Epithelial cell of proximal tubule (primary cell): ENCODE measurements at regions not wholly inside any gene's neighbourhood (a gene's known extent, or its start where the extent isn't known, plus 50 kb on each side); places are given as distances from the start of the nearest gene placed in this dataset.

ENCODE experiments used
- DNase-seq: peaks from one replicate; pipeline ENCODE4 v3.0.0-alpha.2; 2011; ENCODE audit warnings: low read depth
- H3K4me3 ChIP-seq: 2 replicates; pipeline ENCODE4 v1.5.1; 2011; ENCODE audit warnings: low read depth, mild to moderate bottlenecking, low read length
- CTCF ChIP-seq: conservative IDR thresholded peaks from 2 replicates; pipeline ENCODE4 v1.5.1; 2012; ENCODE audit warnings: low read depth, mild to moderate bottlenecking, low read length

- DNase-seq = peak; percentile 56
- no peak for TF ChIP-seq CTCF
- no peak overlapping the region for H3K4me3 ChIP-seq
Measured at GRCh38 chrX:20547611-20548051, 280.9 kb upstream of the RPS6KA3 start.

- H3K4me3 ChIP-seq = no peak overlapping the region
- DNase-seq = no peak
- no peak for TF ChIP-seq CTCF
Measured at GRCh38 chrX:20545538-20545937, 278.8 kb upstream of the RPS6KA3 start.

GRCh38 chrX:20542072-20542471 lies 275.4 kb upstream of the RPS6KA3 start:
- TF ChIP-seq CTCF = no peak
- no peak overlapping the region for H3K4me3 ChIP-seq
- no peak for DNase-seq

GRCh38 chrX:20538974-20539373 lies 272.3 kb upstream of the RPS6KA3 start:
- no peak overlapping the region for H3K4me3 ChIP-seq
- DNase-seq = no peak
- no peak for TF ChIP-seq CTCF

- DNase-seq = no peak
- no peak for TF ChIP-seq CTCF
Measured at GRCh38 chrX:20531667-20532066, 265.0 kb upstream of the RPS6KA3 start.

GRCh38 chrX:20530406-20530921 lies 263.8 kb upstream of the RPS6KA3 start:
- DNase-seq = no peak
- peak; percentile 73 for TF ChIP-seq CTCF
- peak overlapping the region; percentile 26 for H3K4me3 ChIP-seq

More at GRCh38 chrX:20531667-20532066, 265.0 kb upstream of the RPS6KA3 start:
- H3K4me3 ChIP-seq = no peak overlapping the region

GRCh38 chrX:20529711-20530110 lies 263.0 kb upstream of the RPS6KA3 start:
- no peak for TF ChIP-seq CTCF
- H3K4me3 ChIP-seq = no peak overlapping the region
- no peak for DNase-seq
